ENCODE measurements at regions not wholly inside any gene's neighbourhood (a gene's known extent, or its start where the extent isn't known, plus 50 kb on each side); places are given as distances from the start of the nearest gene placed in this dataset.

GRCh38 chr17:6346156-6346786, 88.7 kb downstream of the AIPL1 start:
- H3K4me1 Mint-ChIP-seq (ENCODE audit: low read depth) = no peaks in the 10 kb centered on the region
- no peaks in the 10 kb centered on the region for H3K9me3 Mint-ChIP-seq
- no peak overlapping the region for H3K4me3 Mint-ChIP-seq
- H3K27ac Mint-ChIP-seq = no peak overlapping the region
- DNase-seq = no peak
- H3K27me3 Mint-ChIP-seq (ENCODE audit: low read depth) = peaks cover 21% of the 10 kb centered on the region
- no peak for ATAC-seq (replicated peaks in 1 of 2)
- no peaks in the 10 kb centered on the region for H3K36me3 Mint-ChIP-seq (ENCODE audit: insufficient read depth in 2 of 2)

DNA sequence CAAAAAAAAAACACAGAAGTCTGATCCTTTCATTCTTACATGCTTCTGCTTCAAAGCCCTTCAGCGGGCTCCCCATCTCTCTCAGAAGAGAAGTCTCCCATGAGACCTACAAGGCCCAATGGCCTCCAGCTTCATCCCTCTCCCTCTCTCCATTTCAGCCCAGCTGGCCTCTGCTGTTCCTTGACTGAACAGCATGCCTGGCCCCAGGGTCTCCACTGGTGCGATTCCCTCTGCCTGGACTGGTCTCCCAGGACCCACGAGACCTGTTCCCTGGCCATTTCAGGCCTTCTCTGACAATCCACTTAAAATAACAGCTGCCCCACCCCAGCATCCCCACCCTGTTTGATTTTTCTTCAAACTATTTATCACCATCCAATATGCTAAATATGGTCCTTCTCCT, 91.2 kb downstream of the AIPL1 start:
- Mint-ChIP-seq H3K27me3 (ENCODE audit: low read depth) (peaks cover 34% of the 10 kb centered on the region), H3K4me1 (ENCODE audit: low read depth) (no peaks in the 10 kb centered on the region), H3K9me3 (no peaks in the 10 kb centered on the region), H3K4me3 (no peak overlapping the region), H3K27ac (no peak overlapping the region), H3K36me3 (ENCODE audit: insufficient read depth in 2 of 2) (no peaks in the 10 kb centered on the region)
- DNase-seq (no peak), ATAC-seq (replicated peaks in 1 of 2) (no peak)

DNA sequence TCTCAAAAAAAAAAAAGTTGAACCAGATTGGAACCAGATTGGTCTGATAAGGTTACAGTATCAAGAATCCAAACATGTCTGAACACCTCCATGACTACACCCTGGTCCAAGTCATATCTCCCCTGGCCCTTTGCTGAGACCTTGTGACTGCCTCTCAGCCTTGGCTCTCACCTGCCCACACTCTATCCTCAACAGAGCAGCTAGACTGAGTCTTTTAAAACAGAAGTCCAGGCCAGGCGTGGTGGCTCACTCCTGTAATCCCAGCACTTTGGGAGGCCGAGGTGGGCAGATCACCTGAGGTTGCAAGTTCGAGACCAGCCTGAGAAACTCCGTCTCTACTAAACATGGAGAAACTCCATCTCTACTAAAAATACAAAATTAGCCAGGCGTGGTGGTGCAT, 91.7 kb downstream of the AIPL1 start:
- H3K4me3 Mint-ChIP-seq = no peak overlapping the region
- no peaks in the 10 kb centered on the region for H3K4me1 Mint-ChIP-seq (ENCODE audit: low read depth)

DNA sequence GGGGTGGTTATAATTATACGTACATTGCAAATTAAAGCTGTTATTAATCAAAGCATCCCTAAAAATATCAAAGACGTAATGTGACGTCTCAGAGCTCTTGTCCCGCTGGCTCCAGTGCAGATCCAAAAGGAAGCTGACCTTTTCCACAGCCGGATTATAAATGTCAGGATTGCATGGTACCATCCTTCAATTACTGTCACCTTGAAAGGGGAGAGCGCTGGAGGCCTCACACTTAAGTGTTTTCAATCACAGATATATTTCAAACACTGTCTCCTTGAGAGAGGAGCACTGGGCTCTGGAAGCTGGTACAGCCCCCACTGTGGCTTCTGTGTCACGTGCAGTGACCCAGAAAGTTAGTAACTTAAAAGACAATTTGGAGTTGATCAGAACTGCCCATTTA, 94.2 kb downstream of the AIPL1 start:
- DNase-seq = no peak
- H3K36me3 Mint-ChIP-seq (ENCODE audit: insufficient read depth in 2 of 2) = no peaks in the 10 kb centered on the region
- H3K9me3 Mint-ChIP-seq = no peaks in the 10 kb centered on the region
- H3K4me3 Mint-ChIP-seq = no peak overlapping the region
- no peaks in the 10 kb centered on the region for H3K4me1 Mint-ChIP-seq (ENCODE audit: low read depth)
- no peak for ATAC-seq (replicated peaks in 1 of 2)
- no peak overlapping the region for H3K27ac Mint-ChIP-seq
- H3K27me3 Mint-ChIP-seq (ENCODE audit: low read depth) = peaks cover 32% of the 10 kb centered on the region

More for the DNA sequence above, 91.7 kb downstream of the AIPL1 start:
- H3K36me3 Mint-ChIP-seq (ENCODE audit: insufficient read depth in 2 of 2) = no peaks in the 10 kb centered on the region
- ATAC-seq (replicated peaks in 1 of 2) = no peak
- H3K9me3 Mint-ChIP-seq = no peaks in the 10 kb centered on the region
- H3K27ac Mint-ChIP-seq = no peak overlapping the region
- peaks cover 35% of the 10 kb centered on the region for H3K27me3 Mint-ChIP-seq (ENCODE audit: low read depth)
- no peak for DNase-seq

DNA sequence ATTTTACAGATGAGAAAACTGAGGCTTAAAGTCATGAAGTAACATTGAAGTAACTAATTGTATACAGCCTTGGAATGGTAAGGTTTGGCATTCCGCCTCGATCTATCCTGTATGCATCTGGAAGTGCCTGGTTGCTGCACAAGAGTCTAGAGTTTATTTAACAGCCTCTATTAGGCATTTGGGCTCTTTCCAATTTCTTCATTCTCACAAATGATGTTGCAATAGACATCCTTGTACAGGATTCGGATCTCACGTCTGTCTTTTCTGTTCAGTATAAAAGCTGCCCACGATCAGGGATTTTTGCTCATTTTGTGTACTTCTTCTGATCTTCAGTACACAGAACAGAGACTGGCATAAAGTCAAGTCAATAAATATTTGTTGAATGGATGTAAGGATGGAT, 100.5 kb downstream of the AIPL1 start:
- Mint-ChIP-seq H3K4me3 (no peak overlapping the region), H3K36me3 (ENCODE audit: insufficient read depth in 2 of 2) (no peaks in the 10 kb centered on the region), H3K27me3 (ENCODE audit: low read depth) (peaks cover 32% of the 10 kb centered on the region), H3K9me3 (no peaks in the 10 kb centered on the region), H3K27ac (no peak overlapping the region), H3K4me1 (ENCODE audit: low read depth) (no peaks in the 10 kb centered on the region)
- ATAC-seq (replicated peaks in 1 of 2) (no peak), DNase-seq (no peak)

DNA sequence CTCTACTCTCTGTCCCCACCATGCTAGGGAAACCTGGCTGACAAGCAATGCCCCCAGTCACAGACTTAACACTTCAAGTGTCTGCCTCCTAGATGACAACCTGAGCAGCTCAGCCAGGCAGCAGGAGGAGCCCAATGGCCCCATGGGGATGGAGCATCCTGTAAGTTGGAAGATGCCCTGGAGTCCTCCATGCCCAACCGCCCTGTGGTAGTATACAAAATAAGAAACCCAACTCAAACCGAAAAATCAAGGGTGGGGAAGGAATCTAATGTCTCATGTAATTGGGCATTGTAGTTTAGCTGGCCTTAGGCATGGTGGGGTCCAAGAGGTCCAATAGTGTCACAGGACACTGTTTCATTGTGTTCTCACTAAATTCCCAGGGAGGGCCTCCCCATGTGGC, 104.0 kb downstream of the AIPL1 start:
- DNase-seq = no peak
- ATAC-seq (replicated peaks in 1 of 2) = no peak
- no peaks in the 10 kb centered on the region for H3K4me1 Mint-ChIP-seq (ENCODE audit: low read depth)
- H3K4me3 Mint-ChIP-seq = no peak overlapping the region
- no peaks in the 10 kb centered on the region for H3K9me3 Mint-ChIP-seq
- no peak overlapping the region for H3K27ac Mint-ChIP-seq
- H3K36me3 Mint-ChIP-seq (ENCODE audit: insufficient read depth in 2 of 2) = no peaks in the 10 kb centered on the region
- H3K27me3 Mint-ChIP-seq (ENCODE audit: low read depth) = peaks cover 57% of the 10 kb centered on the region

DNA sequence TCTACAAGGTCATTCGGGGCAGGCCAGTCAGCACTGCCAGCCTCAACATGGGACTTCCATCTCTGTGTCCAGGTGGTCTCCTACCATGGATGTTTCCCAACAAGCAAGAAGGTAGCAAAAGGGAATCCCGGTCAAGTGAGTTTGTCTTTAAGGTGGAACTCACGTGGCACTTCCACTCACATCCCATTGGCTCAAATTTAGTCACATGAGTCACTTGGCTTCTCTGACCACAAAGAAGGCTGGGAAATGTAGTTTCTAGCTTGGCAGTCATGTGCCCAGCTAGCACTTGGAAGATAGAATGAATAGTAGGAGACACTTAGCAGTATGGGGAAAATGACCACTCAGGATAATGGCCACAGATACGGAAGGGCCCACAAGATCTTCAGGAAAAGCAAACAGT, 106.6 kb downstream of the AIPL1 start:
- Mint-ChIP-seq H3K4me3 (no peak overlapping the region), H3K9me3 (no peaks in the 10 kb centered on the region), H3K27me3 (ENCODE audit: low read depth) (peaks cover 52% of the 10 kb centered on the region), H3K27ac (no peak overlapping the region), H3K4me1 (ENCODE audit: low read depth) (no peaks in the 10 kb centered on the region), H3K36me3 (ENCODE audit: insufficient read depth in 2 of 2) (no peaks in the 10 kb centered on the region)
- DNase-seq (no peak), ATAC-seq (replicated peaks in 1 of 2) (no peak)

- Mint-ChIP-seq H3K4me3 (no peak overlapping the region), H3K36me3 (ENCODE audit: insufficient read depth in 2 of 2) (no peaks in the 10 kb centered on the region), H3K27ac (no peak overlapping the region), H3K27me3 (ENCODE audit: low read depth) (peaks cover 52% of the 10 kb centered on the region), H3K9me3 (no peaks in the 10 kb centered on the region), H3K4me1 (ENCODE audit: low read depth) (no peaks in the 10 kb centered on the region)
- ATAC-seq (replicated peaks in 1 of 2) = no peak
- no peak for DNase-seq
Measured at GRCh38 chr17:6327007-6327406, 107.9 kb downstream of the AIPL1 start.

DNA sequence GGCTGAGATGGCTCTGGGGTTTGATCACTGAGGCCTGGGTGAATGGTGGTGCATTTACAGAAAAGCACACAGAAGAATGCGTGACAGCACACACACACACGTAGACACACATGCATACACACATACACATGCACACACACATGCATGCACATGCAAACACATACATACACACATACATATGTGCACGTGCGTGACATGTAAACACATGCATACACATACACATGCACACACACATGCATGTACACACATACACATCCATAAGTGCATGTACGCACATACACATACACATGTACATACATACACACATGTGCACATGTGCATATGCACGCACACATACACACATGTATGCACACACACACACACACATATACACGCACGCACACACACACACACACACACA, 108.4 kb downstream of the AIPL1 start:
- DNase-seq (no peak), ATAC-seq (replicated peaks in 1 of 2) (no peak)
- H3K36me3 Mint-ChIP-seq (ENCODE audit: insufficient read depth in 2 of 2) = no peaks in the 10 kb centered on the region
- peaks cover 51% of the 10 kb centered on the region for H3K27me3 Mint-ChIP-seq (ENCODE audit: low read depth)
- H3K4me1 Mint-ChIP-seq (ENCODE audit: low read depth) = no peaks in the 10 kb centered on the region
- no peak overlapping the region for H3K27ac Mint-ChIP-seq
- H3K9me3 Mint-ChIP-seq = no peaks in the 10 kb centered on the region
- no peak overlapping the region for H3K4me3 Mint-ChIP-seq

DNA sequence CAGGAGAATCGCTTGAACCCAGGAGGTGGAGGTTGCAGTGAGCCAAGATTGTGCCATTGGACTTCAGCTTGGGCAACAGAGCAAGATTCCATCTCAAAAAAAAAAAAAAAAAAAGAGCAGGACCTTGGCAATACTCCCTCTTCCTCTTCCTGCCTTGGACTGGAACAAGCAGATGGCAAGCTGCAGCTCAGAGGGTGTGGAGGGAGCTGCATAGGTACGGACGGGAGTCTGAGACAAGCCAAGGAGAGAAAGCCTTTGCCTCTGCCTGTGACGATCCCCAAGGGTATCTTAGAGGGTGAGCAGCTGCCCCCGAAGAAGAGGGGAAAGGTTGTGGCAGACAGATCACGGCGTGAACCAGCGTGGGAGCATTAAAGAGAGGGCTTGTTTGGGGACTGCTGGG, 109.2 kb downstream of the AIPL1 start:
- Mint-ChIP-seq H3K4me1 (ENCODE audit: low read depth) (no peaks in the 10 kb centered on the region), H3K36me3 (ENCODE audit: insufficient read depth in 2 of 2) (no peaks in the 10 kb centered on the region), H3K9me3 (no peaks in the 10 kb centered on the region), H3K4me3 (no peak overlapping the region), H3K27me3 (ENCODE audit: low read depth) (peaks cover 54% of the 10 kb centered on the region), H3K27ac (no peak overlapping the region)
- no peak for ATAC-seq (replicated peaks in 1 of 2)
- DNase-seq = no peak

- no peaks in the 10 kb centered on the region for H3K4me1 Mint-ChIP-seq (ENCODE audit: low read depth)
- H3K9me3 Mint-ChIP-seq = no peaks in the 10 kb centered on the region
- no peak for DNase-seq
- no peak overlapping the region for H3K27ac Mint-ChIP-seq
- no peaks in the 10 kb centered on the region for H3K36me3 Mint-ChIP-seq (ENCODE audit: insufficient read depth in 2 of 2)
- no peak overlapping the region for H3K4me3 Mint-ChIP-seq
- H3K27me3 Mint-ChIP-seq (ENCODE audit: low read depth) = peaks cover 52% of the 10 kb centered on the region
- no peak for ATAC-seq (replicated peaks in 1 of 2)
Measured at GRCh38 chr17:6325051-6325450, 109.9 kb downstream of the AIPL1 start.

DNA sequence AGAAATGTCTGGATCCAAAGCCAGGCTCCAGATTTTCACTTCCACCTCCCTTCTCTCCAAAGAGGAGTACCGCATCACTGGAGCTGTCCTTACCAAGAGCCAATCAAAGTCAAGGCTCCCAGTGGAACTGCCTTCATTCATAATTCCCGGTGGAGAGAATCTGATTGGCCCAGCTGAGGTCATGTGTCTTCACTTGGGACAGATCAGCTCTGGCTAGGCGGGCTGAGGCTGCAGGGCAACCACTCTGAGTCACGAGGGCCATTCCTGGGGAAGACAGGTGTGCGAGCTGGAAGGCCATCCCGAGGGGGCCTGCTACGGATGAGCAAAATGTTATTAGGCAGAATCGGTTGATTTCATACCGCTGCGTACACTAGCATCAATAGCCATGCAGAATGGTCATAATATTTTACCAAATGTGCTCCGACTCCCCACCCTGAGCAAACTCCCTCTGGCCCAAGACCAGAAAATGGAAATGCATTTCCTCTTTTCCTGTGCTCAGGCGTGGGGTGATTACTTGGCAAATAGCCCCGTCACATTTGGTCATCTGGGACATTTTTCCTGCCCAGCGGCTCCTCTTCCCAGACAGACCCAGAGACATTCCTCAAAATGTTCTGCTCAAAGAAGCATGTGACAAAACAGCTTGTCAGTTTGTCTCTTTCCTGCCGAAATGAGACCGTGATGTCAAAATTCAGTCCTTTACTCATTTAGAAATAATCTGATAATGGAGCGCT, 111.1 kb downstream of the AIPL1 start:
- Mint-ChIP-seq H3K4me3 (no peak overlapping the region), H3K36me3 (ENCODE audit: insufficient read depth in 2 of 2) (no peaks in the 10 kb centered on the region), H3K4me1 (ENCODE audit: low read depth) (no peaks in the 10 kb centered on the region), H3K9me3 (no peaks in the 10 kb centered on the region), H3K27me3 (ENCODE audit: low read depth) (peaks cover 43% of the 10 kb centered on the region), H3K27ac (no peak overlapping the region)
- DNase-seq (no peak), ATAC-seq (replicated peaks in 1 of 2) (no peak)

- Mint-ChIP-seq H3K9me3 (no peaks in the 10 kb centered on the region), H3K27ac (no peak overlapping the region), H3K27me3 (ENCODE audit: low read depth) (peaks cover 35% of the 10 kb centered on the region), H3K4me3 (no peak overlapping the region), H3K4me1 (ENCODE audit: low read depth) (no peaks in the 10 kb centered on the region), H3K36me3 (ENCODE audit: insufficient read depth in 2 of 2) (no peaks in the 10 kb centered on the region)
- DNase-seq (no peak), ATAC-seq (replicated peaks in 1 of 2) (no peak)
Measured at GRCh38 chr17:6322316-6322715, 112.6 kb downstream of the AIPL1 start.

DNA sequence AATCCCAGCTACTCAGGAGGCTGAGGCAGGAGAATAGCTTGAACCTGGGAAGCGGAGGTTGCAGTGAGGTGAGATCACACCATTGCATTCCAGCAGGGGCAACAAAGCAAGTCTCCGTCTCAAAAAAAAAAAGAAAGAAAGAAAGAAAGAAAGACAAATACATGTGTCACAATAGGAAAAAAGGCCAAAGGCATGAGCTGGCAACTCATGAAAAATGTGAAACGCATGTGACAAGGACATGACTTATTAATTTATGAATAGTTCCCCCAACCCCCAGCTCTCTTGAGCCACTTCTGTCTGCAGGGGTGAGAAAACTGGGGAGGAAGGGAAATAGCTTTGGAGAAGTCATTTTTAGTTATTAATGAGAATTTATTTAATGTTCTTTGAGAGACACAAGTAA, 120.6 kb downstream of the AIPL1 start:
- Mint-ChIP-seq H3K4me3 (no peak overlapping the region), H3K9me3 (no peaks in the 10 kb centered on the region), H3K27ac (no peak overlapping the region), H3K4me1 (ENCODE audit: low read depth) (no peaks in the 10 kb centered on the region), H3K27me3 (ENCODE audit: low read depth) (peaks cover 40% of the 10 kb centered on the region), H3K36me3 (ENCODE audit: insufficient read depth in 2 of 2) (no peaks in the 10 kb centered on the region)
- ATAC-seq (replicated peaks in 1 of 2) (no peak), DNase-seq (no peak)

All from activated T-cell treated with anti-CD3 and anti-CD28 coated beads, Interleukin-2, amount 50 U/mL, for 72 hours (primary cell).